Ishikawa (cell line): ENCODE measurements at regions not wholly inside any gene's neighbourhood (a gene's known extent, or its start where the extent isn't known, plus 50 kb on each side); places are given as distances from the start of the nearest gene placed in this dataset.

Experiments
- CEBPB ChIP-seq: IDR thresholded peaks from 2 replicates; pipeline ENCODE4 v1.6.1; 2012
- CREB1 ChIP-seq: IDR thresholded peaks from 2 replicates; pipeline ENCODE4 v1.6.1; 2012; ENCODE audit warnings: low read depth
- EP300 ChIP-seq: IDR thresholded peaks from 2 replicates; pipeline ENCODE4 v1.6.1; 2012; ENCODE audit warnings: borderline replicate concordance
- FOXM1 ChIP-seq: IDR thresholded peaks from 2 replicates; pipeline ENCODE4 v1.6.1; 2012; ENCODE audit warnings: low read depth, borderline replicate concordance
- NFIC ChIP-seq: IDR thresholded peaks from 2 replicates; pipeline ENCODE4 v1.6.1; 2012
- TAF1 ChIP-seq: IDR thresholded peaks from 2 replicates; pipeline ENCODE4 v1.6.1; 2012; ENCODE audit warnings: low read depth, mild to moderate bottlenecking
- TCF12 ChIP-seq: IDR thresholded peaks from 2 replicates; pipeline ENCODE4 v1.6.1; 2012; ENCODE audit warnings: low read depth
- TEAD4 ChIP-seq: IDR thresholded peaks from 2 replicates; pipeline ENCODE4 v1.6.1; 2012
- TF ChIP-seq, protein P1 (sequence below): IDR thresholded peaks from 2 replicates; pipeline ENCODE4 v1.6.1; 2012
- TF ChIP-seq, protein P2 (sequence below): IDR thresholded peaks from 2 replicates; pipeline ENCODE4 v1.6.1; 2012; ENCODE audit warnings: low read depth, mild to moderate bottlenecking
- TF ChIP-seq, protein P3 (sequence below): IDR thresholded peaks from 2 replicates; pipeline ENCODE4 v1.6.1; 2012

DNA sequence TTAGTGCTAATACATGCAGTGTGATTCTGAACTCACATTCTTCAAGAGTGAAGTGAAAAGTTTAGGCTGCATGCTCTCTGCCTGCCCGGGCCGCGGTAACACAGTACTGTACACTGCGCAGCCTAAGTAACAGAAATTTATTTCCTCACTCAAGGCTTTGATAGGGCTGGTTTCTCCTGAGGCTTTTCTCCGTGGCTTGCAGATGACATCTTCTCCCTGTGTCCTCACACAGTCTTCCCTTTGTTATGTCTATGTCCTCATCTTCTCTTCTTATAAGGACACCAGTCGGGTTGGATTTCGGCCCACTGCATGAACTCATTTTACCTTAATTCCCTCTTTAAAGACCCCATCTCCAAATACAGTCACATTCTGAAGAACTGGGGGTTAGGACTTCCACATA is 51.1 kb upstream of the TMEM170B start:
- TF ChIP-seq CEBPB = no peak
- TF ChIP-seq EP300 = no peak
- TF ChIP-seq TCF12 = no peak
- TF ChIP-seq, protein P1, sequence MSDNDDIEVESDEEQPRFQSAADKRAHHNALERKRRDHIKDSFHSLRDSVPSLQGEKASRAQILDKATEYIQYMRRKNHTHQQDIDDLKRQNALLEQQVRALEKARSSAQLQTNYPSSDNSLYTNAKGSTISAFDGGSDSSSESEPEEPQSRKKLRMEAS = no peak
- no peak for TF ChIP-seq FOXM1
- TF ChIP-seq NFIC = no peak
- TF ChIP-seq, protein P2, sequence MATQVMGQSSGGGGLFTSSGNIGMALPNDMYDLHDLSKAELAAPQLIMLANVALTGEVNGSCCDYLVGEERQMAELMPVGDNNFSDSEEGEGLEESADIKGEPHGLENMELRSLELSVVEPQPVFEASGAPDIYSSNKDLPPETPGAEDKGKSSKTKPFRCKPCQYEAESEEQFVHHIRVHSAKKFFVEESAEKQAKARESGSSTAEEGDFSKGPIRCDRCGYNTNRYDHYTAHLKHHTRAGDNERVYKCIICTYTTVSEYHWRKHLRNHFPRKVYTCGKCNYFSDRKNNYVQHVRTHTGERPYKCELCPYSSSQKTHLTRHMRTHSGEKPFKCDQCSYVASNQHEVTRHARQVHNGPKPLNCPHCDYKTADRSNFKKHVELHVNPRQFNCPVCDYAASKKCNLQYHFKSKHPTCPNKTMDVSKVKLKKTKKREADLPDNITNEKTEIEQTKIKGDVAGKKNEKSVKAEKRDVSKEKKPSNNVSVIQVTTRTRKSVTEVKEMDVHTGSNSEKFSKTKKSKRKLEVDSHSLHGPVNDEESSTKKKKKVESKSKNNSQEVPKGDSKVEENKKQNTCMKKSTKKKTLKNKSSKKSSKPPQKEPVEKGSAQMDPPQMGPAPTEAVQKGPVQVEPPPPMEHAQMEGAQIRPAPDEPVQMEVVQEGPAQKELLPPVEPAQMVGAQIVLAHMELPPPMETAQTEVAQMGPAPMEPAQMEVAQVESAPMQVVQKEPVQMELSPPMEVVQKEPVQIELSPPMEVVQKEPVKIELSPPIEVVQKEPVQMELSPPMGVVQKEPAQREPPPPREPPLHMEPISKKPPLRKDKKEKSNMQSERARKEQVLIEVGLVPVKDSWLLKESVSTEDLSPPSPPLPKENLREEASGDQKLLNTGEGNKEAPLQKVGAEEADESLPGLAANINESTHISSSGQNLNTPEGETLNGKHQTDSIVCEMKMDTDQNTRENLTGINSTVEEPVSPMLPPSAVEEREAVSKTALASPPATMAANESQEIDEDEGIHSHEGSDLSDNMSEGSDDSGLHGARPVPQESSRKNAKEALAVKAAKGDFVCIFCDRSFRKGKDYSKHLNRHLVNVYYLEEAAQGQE = no peak
- TF ChIP-seq, protein P3, sequence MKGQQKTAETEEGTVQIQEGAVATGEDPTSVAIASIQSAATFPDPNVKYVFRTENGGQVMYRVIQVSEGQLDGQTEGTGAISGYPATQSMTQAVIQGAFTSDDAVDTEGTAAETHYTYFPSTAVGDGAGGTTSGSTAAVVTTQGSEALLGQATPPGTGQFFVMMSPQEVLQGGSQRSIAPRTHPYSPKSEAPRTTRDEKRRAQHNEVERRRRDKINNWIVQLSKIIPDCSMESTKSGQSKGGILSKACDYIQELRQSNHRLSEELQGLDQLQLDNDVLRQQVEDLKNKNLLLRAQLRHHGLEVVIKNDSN = no peak
- no peak for TF ChIP-seq TEAD4
- TF ChIP-seq TAF1 = no peak
- TF ChIP-seq CREB1 = no peak
